CD4-positive, alpha-beta T cell treated with Interleukin-21 for 1 hour (primary cell): ENCODE measurements at regions not wholly inside any gene's neighbourhood (a gene's known extent, or its start where the extent isn't known, plus 50 kb on each side); places are given as distances from the start of the nearest gene placed in this dataset.
"Not testable (repeated sequence)": the region's sequence is repeated elsewhere in the genome, so short reads cannot be mapped to it uniquely, and the experiment has no call there.

ENCODE experiments used
- DNase-seq: peaks from one replicate; pipeline ENCODE4 v3.0.0-alpha.2; 2020

DNA sequence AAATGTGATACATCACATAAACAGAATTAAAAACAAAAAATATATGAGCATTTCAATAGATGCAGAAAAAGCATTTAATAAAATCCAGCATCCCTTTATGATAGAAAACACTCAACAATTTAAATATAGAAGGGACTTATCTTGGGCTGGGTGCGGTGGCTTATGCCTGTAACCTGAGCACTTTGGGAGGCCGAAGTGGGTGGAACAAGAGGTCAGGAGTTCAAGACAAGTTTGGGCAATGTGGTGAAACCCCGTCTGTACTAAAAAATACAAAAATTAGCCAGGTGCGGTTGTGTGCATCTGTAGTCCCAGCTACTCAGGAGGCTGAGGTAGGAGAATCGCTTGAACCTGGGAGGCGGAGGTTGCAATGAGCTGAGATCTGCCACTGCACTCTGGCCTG lies 409.1 kb downstream of the ICE1 start:
- DNase-seq: not testable (repeated sequence)

DNA sequence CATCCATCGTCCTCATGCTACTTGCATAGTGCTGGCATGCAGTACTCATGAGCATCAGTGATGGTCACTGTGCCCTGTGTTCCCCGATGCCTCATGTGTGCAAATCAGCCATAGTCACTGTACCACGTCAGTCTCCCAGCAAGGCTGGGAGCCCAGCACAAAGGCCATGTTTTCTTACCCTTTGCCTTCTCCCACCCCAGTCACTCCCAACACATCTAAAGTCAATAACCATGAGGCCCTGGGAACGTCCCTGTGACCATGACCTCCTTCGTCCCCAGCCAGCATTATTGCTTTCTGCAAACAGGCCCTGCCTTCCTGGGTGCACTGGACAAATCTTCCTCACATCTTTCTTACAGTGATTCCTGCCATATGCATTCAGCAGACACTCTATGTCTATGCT lies 406.1 kb downstream of the ICE1 start:
- no peak for DNase-seq

GRCh38 chr5:5826911-5827310 lies 404.4 kb downstream of the ICE1 start:
- DNase-seq: no peak

DNA sequence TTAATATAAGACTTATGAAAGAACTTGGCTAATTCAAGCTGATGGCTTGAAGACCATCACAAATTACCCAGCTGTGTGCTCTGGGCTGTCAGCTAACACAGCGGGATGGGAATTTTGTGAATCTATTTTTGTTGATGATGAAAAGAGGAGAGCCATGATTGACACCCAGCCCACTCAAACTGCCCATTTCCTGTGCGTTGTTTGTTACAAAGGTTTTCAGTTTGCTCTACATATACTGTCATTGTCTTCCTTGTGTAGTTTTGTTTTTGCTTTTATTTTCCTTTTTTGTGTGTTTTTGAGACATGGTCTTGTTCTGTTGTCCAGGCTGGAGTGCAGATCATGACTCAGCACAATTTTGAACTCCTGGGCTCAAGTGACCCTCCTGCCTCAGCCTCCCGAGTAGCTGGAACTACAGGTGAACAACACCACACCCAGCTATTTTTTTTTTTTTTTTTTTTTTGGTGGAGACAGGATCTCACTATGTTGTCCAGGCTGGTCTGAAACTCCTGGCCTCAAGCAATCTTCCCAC lies 400.3 kb downstream of the ICE1 start:
- no peak for DNase-seq

DNA sequence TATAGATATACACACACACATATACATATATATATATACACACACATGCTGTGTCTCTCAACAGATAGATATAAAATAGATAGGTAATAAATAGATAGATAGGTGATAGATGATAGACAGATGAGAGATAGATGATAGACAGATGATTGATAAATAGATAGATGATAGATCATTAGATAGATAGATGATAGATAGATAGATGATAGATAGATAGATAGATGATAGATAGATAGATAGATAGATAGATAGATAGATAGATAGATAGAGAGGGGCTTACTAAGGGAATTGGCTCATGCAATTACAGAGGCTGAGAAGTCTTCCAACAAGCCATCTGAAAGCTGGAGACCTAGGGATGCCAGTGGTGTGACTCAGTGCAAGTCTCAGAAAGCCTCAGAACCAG lies 394.5 kb downstream of the ICE1 start:
- DNase-seq: no peak

DNA sequence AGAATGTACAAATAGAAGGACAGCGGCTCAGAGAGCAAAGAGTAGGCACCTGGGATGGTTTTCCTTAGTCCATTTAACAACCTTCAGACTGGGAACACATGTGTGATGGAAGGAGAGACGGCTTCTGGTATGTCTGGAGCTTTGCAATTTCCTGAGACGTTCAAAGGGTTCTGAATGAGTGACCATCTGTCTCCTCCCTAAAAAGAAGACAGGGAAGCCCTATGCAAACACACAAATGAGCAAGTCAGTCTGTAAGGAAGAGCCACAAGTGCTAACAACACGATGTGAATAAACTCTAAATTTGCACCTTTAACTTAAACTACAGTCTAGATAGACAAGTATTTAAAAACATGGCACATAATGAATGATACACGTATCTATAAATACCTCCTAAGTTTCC lies 391.0 kb downstream of the ICE1 start:
- no peak for DNase-seq

GRCh38 chr5:5810461-5810860 lies 388.0 kb downstream of the ICE1 start:
- DNase-seq: no peak

GRCh38 chr5:5805916-5806315 lies 383.4 kb downstream of the ICE1 start:
- no peak for DNase-seq

- DNase-seq: no peak
Observed at GRCh38 chr5:5804478-5805233, 382.2 kb downstream of the ICE1 start.

DNA sequence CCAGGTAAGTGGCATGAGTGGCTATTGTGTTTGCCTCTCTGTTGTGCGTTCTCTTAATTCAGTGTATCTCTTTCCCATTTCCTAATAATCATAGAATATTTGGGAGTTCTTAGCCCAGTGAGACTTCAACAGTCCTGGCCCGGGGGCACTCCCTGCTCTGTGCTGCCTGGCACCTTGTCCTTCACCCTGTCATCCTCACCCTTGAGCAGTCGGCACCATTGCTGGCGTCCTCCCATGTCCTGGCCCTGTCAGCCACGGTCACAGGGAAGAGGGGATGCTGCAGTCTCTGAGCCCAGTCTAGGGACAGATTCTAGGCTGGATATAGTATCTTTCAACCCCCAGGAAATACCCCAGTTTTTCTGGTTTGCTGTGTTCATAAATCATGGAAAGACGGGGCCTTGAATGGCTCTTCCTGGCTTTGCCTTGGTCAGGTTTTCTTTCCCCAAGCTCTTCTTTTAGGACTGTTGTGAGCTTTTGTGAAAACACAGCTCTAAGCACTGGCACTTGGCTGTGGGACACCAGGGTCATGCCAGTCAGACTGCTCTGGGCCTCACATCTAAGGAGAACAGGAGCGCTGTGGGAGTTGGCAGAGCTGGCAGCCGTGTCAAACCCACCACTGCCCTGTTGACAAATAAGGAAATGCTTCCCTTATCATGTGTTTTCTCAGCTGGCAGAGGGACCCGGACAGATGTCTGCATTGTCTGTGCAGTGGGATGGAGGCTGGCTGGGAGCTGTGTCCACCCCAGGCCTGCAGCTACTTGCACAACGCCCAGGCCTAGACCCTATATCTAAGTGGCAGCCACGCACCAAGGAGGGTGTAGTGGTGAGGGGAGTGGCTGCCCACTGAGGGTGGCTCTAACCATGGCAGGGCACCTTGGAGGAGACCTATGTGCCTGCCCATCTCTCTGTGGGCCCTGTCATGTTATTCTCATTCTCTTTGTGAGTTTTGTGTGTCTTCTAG lies 378.6 kb downstream of the ICE1 start:
- DNase-seq: no peak

- no peak for DNase-seq
Observed at GRCh38 chr5:5799826-5800225, 377.3 kb downstream of the ICE1 start.

- DNase-seq: no peak
Observed at GRCh38 chr5:5799229-5799628, 376.8 kb downstream of the ICE1 start.

DNA sequence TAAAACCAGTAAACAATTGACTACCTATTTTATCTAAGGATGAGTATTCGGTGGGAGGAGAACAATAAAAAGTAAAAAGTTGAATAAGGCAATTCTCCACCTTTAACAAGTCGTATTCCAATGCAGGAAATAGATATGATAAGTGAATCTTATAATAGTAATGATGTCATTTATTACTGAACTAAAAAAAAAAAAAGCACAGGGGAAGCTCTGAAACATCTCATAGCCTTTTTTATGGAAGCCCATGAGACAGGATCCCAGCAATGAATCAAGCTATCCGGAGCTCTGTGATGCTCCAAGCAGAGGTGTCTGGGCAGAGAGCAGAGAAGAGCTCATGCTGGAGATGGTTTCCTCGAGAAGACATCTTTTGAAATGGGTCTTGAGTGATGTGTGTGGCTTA lies 376.0 kb downstream of the ICE1 start:
- no peak for DNase-seq

DNA sequence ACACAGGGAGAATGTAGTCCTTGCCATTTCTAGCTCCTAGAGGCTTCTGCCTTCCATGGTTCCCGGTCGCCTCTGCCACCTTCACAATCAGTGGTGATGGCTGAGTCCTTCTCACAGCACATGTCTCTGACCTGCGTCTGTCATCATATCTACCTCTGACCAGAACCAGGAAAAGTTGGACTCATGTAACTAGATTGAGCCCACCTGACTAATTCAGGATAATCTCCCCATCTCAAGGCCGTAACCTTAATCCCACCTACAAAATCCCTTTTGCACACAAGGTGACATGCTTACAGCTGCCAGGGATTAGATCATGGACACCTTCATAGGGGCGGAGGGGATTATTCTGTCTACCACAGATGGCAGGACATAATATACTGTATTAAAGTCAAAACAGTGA lies 375.6 kb downstream of the ICE1 start:
- DNase-seq: no peak

- no peak for DNase-seq
Observed at GRCh38 chr5:5795074-5795771, 372.7 kb downstream of the ICE1 start.

- no peak for DNase-seq
Observed at GRCh38 chr5:5794118-5794560, 371.7 kb downstream of the ICE1 start.

- no peak for DNase-seq
Observed at GRCh38 chr5:5793242-5794117, 371.0 kb downstream of the ICE1 start.

- DNase-seq: no peak
Observed at GRCh38 chr5:5792106-5792505, 369.6 kb downstream of the ICE1 start.

GRCh38 chr5:5788793-5789192 lies 366.3 kb downstream of the ICE1 start:
- no peak for DNase-seq

DNA sequence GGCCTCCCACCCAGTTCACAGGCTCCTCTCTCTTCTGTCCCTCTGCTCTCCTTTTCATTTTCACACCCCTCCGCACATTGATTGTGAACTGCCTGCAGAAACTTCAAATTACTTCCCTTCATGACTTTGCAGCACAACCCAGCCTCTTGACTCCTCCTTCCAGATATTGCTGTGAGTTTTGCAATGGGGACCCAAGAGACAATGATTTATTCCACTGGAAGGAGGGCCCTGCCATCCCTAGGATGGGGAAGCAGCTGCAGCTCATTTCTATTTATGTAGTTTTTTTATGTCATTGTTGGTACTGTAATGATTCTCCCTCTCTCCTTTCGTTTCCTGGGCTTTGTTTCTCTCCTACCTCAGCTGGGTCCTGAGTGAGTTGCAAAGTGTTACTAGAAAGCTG lies 364.9 kb downstream of the ICE1 start:
- no peak for DNase-seq

DNA sequence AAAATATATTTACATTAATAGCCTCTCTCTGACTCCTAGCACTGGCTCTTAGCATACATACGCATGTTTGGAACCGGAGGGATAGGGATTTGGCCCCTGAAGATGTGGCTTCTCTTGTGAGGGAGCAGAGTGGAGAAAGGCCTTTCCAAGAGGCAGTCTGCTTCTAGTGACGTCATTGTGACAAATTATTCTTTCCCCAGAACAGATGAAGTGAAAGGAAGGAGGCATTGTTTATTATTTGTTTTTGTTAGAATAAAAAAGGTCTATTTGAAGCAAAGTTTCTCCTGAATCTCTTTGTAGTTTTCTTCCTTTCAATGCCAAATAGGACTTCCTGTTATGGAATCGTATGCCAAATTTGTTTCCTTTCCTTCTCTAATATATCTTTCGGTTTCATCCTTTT lies 361.6 kb downstream of the ICE1 start:
- no peak for DNase-seq

DNA sequence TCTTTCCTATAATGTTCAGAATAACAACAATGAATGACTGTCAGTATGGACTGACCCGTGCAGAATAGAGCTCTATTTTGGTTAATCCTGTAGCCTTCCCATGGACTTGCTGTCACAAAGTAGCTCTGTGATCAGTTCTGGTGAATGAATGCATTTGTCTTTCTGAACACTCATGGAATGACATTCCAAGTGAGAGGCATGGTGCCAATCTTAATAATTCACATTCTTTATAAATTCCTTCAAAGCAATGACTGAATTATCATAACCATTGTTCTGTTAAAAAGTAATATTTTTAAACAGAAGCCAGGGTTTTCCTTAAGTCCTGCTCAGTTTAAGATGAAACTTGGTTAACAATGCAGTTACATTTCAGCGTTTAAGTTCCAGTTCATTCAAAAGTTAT lies 360.5 kb downstream of the ICE1 start:
- DNase-seq: no peak
